GM23338 (cell line): ENCODE measurements at regions not wholly inside any gene's neighbourhood (a gene's known extent, or its start where the extent isn't known, plus 50 kb on each side); places are given as distances from the start of the nearest gene placed in this dataset.

Experiments
- ATAC-seq: fragments of 200-7000 bp; cut with Tn5 transposase; 3 replicates; pipeline ENCODE4 v1.9.1; 2020
- DNase-seq: peaks from one replicate; pipeline ENCODE4 v3.0.0-alpha.2; 2015; ENCODE audit warnings: low spot score
- H2AFZ ChIP-seq: fragments of 200-600 bp; sonication (generic); 2 replicates; pipeline ENCODE4 v1.8.0; 2016; ENCODE audit warnings: antibody characterized with exemption, mild to moderate bottlenecking, moderate library complexity
- H3F3A ChIP-seq: fragments of 200-600 bp; sonication (generic); replicated peaks from 2 replicates; pipeline ENCODE4 v1.8.0; 2017; ENCODE audit warnings: antibody characterized with exemption, mixed run types, low read depth
- H3K27ac ChIP-seq: fragments of 200-600 bp; sonication (generic); 2 replicates; pipeline ENCODE4 v1.6.1; 2016; ENCODE audit warnings: low read depth
- H3K27me3 ChIP-seq: fragments of 200-600 bp; sonication (generic); 2 replicates; pipeline ENCODE4 v1.8.0; 2016; ENCODE audit warnings: mild to moderate bottlenecking, mixed run types, moderate library complexity; ENCODE audit not compliant: insufficient read depth
- H3K36me3 ChIP-seq: fragments of 200-600 bp; sonication (generic); 2 replicates; pipeline ENCODE4 v1.8.0; 2016; ENCODE audit warnings: mild to moderate bottlenecking; ENCODE audit not compliant: insufficient read depth
- H3K4me1 ChIP-seq: fragments of 200-600 bp; sonication (generic); 2 replicates; pipeline ENCODE4 v1.8.0; 2016; ENCODE audit warnings: mild to moderate bottlenecking, moderate library complexity; ENCODE audit not compliant: insufficient read depth
- H3K4me2 ChIP-seq: fragments of 200-600 bp; sonication (generic); 2 replicates; pipeline ENCODE4 v1.7.1; 2017; ENCODE audit warnings: mixed run types
- H3K4me3 ChIP-seq: fragments of 200-600 bp; sonication (generic); 2 replicates; pipeline ENCODE4 v1.6.1; 2016; ENCODE audit warnings: mixed run types
- H3K79me2 ChIP-seq: fragments of 200-600 bp; sonication (generic); replicated peaks from 2 replicates; pipeline ENCODE4 v1.8.0; 2017; ENCODE audit warnings: mild to moderate bottlenecking; ENCODE audit not compliant: insufficient read depth
- H3K9me2 ChIP-seq: fragments of 200-600 bp; sonication (generic); 2 replicates; pipeline ENCODE4 v1.8.0; 2017; ENCODE audit not compliant: insufficient read depth
- H4K20me1 ChIP-seq: fragments of 200-600 bp; sonication (generic); replicated peaks from 2 replicates; pipeline ENCODE4 v1.8.0; 2017; ENCODE audit warnings: mild to moderate bottlenecking; ENCODE audit not compliant: insufficient read depth
- H3K27ac Mint-ChIP-seq: 2 replicates; pipeline ENCODE4 v1.8.0; 2020; ENCODE audit warnings: inconsistent platforms, mild to moderate bottlenecking, moderate library complexity, mixed read lengths
- H3K27me3 Mint-ChIP-seq: 3 replicates; pipeline ENCODE4 v1.8.0; 2022; ENCODE audit warnings: low read depth, mild to moderate bottlenecking, moderate library complexity, mixed read lengths, inconsistent platforms; ENCODE audit not compliant: insufficient read depth, poor library complexity
- H3K36me3 Mint-ChIP-seq: 3 replicates; pipeline ENCODE4 v1.8.0; 2021; ENCODE audit warnings: low read depth, mild to moderate bottlenecking, inconsistent platforms, moderate library complexity, mixed read lengths
- H3K4me1 Mint-ChIP-seq: 3 replicates; pipeline ENCODE4 v1.8.0; 2020; ENCODE audit warnings: mild to moderate bottlenecking, inconsistent platforms, mixed read lengths
- H3K4me3 Mint-ChIP-seq: 3 replicates; pipeline ENCODE4 v1.8.0; 2021; ENCODE audit warnings: moderate library complexity, mild to moderate bottlenecking, inconsistent platforms, mixed read lengths
- H3K9me3 Mint-ChIP-seq: 3 replicates; pipeline ENCODE4 v1.8.0; 2020; ENCODE audit warnings: moderate library complexity, mild to moderate bottlenecking, inconsistent platforms, mixed read lengths
- CREB1 ChIP-seq: fragments of 250-450 bp; sonication (Bioruptor Pico); IDR thresholded peaks from 2 replicates; pipeline ENCODE4 v1.5.0; 2020; ENCODE audit warnings: low read depth, mild to moderate bottlenecking, moderate library complexity
- CTCF ChIP-seq, 2 experiments: fragments of 200-600 bp in 1 of 2; sonication (generic) in 1 of 2; conservative IDR thresholded peaks; 2 replicates each; pipeline versions ENCODE4 v1.5.1 to v1.6.1; 2016 to 2017; ENCODE audit warnings: antibody characterized with exemption in 2 of 2, low read depth in 2 of 2, mild to moderate bottlenecking in 2 of 2, moderate library complexity in 1 of 2
- EZH2phosphoT487 ChIP-seq: fragments of 200-600 bp; sonication (generic); IDR thresholded peaks from one replicate; pipeline ENCODE4 v1.8.1; 2018; ENCODE audit warnings: antibody characterized with exemption; ENCODE audit not compliant: unreplicated experiment
- JUNB ChIP-seq: IDR thresholded peaks from one replicate; pipeline ENCODE4 v1.6.1; 2016; ENCODE audit warnings: antibody characterized with exemption; ENCODE audit not compliant: unreplicated experiment
- POLR2AphosphoS5 ChIP-seq: IDR thresholded peaks from 2 replicates; pipeline ENCODE4 v1.6.1; 2016; ENCODE audit warnings: antibody characterized with exemption, low read depth
- STAT1 ChIP-seq: IDR thresholded peaks from one replicate; pipeline ENCODE4 v1.6.1; 2016; ENCODE audit warnings: antibody characterized with exemption; ENCODE audit not compliant: unreplicated experiment
- ZNF114 ChIP-seq: fragments of 250-450 bp; sonication (Bioruptor Pico); IDR thresholded peaks from 2 replicates; pipeline ENCODE4 v1.5.0; 2020; ENCODE audit warnings: mild to moderate bottlenecking, moderate library complexity
- ZNF331 ChIP-seq: fragments of 250-450 bp; sonication (Bioruptor Pico); IDR thresholded peaks from 2 replicates; pipeline ENCODE4 v1.5.0; 2020; ENCODE audit warnings: low read depth, mild to moderate bottlenecking, moderate library complexity
- ZNF462 ChIP-seq: fragments of 250-450 bp; sonication (Bioruptor Pico); IDR thresholded peaks from 2 replicates; pipeline ENCODE4 v1.5.0; 2020; ENCODE audit warnings: mild to moderate bottlenecking, moderate library complexity
- TF ChIP-seq, protein P1 (sequence below): IDR thresholded peaks from one replicate; pipeline ENCODE4 v1.6.1; 2018; ENCODE audit warnings: antibody characterized with exemption; ENCODE audit not compliant: unreplicated experiment

- TF ChIP-seq ZNF462: no peak
- TF ChIP-seq, protein P1, sequence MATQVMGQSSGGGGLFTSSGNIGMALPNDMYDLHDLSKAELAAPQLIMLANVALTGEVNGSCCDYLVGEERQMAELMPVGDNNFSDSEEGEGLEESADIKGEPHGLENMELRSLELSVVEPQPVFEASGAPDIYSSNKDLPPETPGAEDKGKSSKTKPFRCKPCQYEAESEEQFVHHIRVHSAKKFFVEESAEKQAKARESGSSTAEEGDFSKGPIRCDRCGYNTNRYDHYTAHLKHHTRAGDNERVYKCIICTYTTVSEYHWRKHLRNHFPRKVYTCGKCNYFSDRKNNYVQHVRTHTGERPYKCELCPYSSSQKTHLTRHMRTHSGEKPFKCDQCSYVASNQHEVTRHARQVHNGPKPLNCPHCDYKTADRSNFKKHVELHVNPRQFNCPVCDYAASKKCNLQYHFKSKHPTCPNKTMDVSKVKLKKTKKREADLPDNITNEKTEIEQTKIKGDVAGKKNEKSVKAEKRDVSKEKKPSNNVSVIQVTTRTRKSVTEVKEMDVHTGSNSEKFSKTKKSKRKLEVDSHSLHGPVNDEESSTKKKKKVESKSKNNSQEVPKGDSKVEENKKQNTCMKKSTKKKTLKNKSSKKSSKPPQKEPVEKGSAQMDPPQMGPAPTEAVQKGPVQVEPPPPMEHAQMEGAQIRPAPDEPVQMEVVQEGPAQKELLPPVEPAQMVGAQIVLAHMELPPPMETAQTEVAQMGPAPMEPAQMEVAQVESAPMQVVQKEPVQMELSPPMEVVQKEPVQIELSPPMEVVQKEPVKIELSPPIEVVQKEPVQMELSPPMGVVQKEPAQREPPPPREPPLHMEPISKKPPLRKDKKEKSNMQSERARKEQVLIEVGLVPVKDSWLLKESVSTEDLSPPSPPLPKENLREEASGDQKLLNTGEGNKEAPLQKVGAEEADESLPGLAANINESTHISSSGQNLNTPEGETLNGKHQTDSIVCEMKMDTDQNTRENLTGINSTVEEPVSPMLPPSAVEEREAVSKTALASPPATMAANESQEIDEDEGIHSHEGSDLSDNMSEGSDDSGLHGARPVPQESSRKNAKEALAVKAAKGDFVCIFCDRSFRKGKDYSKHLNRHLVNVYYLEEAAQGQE: no peak
- no peak for TF ChIP-seq JUNB
- TF ChIP-seq POLR2AphosphoS5: no peak
- no peak for TF ChIP-seq EZH2phosphoT487
These were observed 648.8 kb upstream of the MKI67 start (continued) for GRCh38 chr10:128774979-128775378.

GRCh38 chr10:128775743-128776142 is 649.5 kb upstream of the MKI67 start:
- Histone ChIP-seq H3K79me2 (no peaks in the 10 kb centered on the region), H2AFZ (peak overlapping the region; percentile 59; the same call in 1 of the 2 replicates), H3K9me2 (0 out of 2 replicates have a peak, but pooled peaks cover 10% of the 10 kb centered on the region), H3K4me3 (no peak overlapping the region), H3K27me3 (no peaks in the 10 kb centered on the region), H3K27ac (no peak overlapping the region), H3K4me2 (no peak overlapping the region), H3F3A (no peaks in the 10 kb centered on the region), H4K20me1 (no peaks in the 10 kb centered on the region), H3K4me1 (no peaks in the 10 kb centered on the region), H3K36me3 (no peaks in the 10 kb centered on the region)
- H3K4me3 Mint-ChIP-seq: no peak overlapping the region
- TF ChIP-seq JUNB (no peak), ZNF331 (CRISPR knock-in tag) (no peak), CREB1 (CRISPR knock-in tag) (no peak), STAT1 (no peak), ZNF114 (CRISPR knock-in tag) (no peak), EZH2phosphoT487 (no peak), CTCF (conservative IDR thresholded peaks at IDR 0.05; ENCODE audit: low read depth in 2 of 2) (no peak)
- TF ChIP-seq, protein P1: no peak
- H3K27ac Mint-ChIP-seq: no peak overlapping the region
- peaks cover 15% of the 10 kb centered on the region; the same call in 2 of the 3 replicates for H3K36me3 Mint-ChIP-seq
- no peaks in the 10 kb centered on the region for H3K27me3 Mint-ChIP-seq
- ATAC-seq (no peak), DNase-seq (no peak)
- H3K4me1 Mint-ChIP-seq: peaks cover 11% of the 10 kb centered on the region; the same call in 2 of the 3 replicates
- peaks cover 23% of the 10 kb centered on the region for H3K9me3 Mint-ChIP-seq
